Colonic mucosa (tissue), 4 donors: ENCODE measurements at regions not wholly inside any gene's neighbourhood (a gene's known extent, or its start where the extent isn't known, plus 50 kb on each side); places are given as distances from the start of the nearest gene placed in this dataset.

Source experiments
- DNase-seq: peaks from one replicate; pipeline ENCODE4 v3.0.0-alpha.2; 2020
- H3K27ac ChIP-seq: fragments of 200-600 bp; one replicate; pipeline ENCODE4 v1.8.0; 2021
- H3K27me3 ChIP-seq: fragments of 200-600 bp; one replicate; pipeline ENCODE4 v1.8.0; 2021
- H3K36me3 ChIP-seq: fragments of 200-600 bp; one replicate; pipeline ENCODE4 v1.8.0; 2021
- H3K4me1 ChIP-seq: fragments of 200-600 bp; one replicate; pipeline ENCODE4 v1.8.0; 2021; ENCODE audit warnings: mild to moderate bottlenecking
- H3K4me3 ChIP-seq: fragments of 200-600 bp; one replicate; pipeline ENCODE4 v1.8.0; 2021
- H3K9ac ChIP-seq, 2 donors: one replicate each; pipeline ENCODE4 v1.7.0; 2013; ENCODE audit warnings: control low read depth in 2 of 2, low read depth in 2 of 2, low read length in 2 of 2
- H3K9me3 ChIP-seq: fragments of 200-600 bp; one replicate; pipeline ENCODE4 v1.8.0; 2021
- intact Hi-C: fragments of 100-400 bp; cut with DNase I; formaldehyde crosslinking; loops from one replicate; pipeline ENCODE4 v1.14.1; 2022
- TF ChIP-seq, protein P1 (sequence below): fragments of 200-600 bp; IDR thresholded peaks from one replicate; pipeline ENCODE4 v1.8.0; 2022; ENCODE audit warnings: antibody characterized with exemption, mild to moderate bottlenecking
- donor health status: healthy.
- donor health status: DM: no; HTN: no; CAD: no.
- donor health status: DM: no; HTN: no; CAD: no.

DNA sequence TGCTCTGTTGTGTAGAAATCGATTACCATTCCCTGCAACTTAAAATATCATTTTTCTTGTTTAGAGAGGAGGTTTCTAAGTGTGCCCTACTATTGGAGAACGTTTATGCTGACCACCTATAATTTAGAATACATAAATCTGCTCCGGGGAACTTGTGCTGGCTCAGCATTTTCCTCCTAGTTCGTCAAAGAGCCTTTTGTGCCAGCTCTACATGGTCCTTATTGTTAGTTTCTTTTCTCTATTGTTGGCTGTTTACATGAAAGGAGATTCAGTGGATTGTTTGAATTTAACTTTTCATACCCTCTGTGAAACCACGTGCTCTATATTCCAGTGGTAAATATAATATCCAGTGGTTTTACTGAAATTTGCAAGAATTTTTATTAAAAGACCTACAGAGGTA, 53.4 kb upstream of the ATP8A1 start:
- no peaks in the 10 kb centered on the region for H3K9me3 ChIP-seq
- H3K27me3 ChIP-seq, result no peaks in the 10 kb centered on the region
- no peak overlapping the region for H3K9ac ChIP-seq
- no peaks in the 10 kb centered on the region for H3K36me3 ChIP-seq
- H3K27ac ChIP-seq, result no peak overlapping the region
- no peak for DNase-seq
- intact Hi-C loops, result no loop called here
- TF ChIP-seq, protein P1, sequence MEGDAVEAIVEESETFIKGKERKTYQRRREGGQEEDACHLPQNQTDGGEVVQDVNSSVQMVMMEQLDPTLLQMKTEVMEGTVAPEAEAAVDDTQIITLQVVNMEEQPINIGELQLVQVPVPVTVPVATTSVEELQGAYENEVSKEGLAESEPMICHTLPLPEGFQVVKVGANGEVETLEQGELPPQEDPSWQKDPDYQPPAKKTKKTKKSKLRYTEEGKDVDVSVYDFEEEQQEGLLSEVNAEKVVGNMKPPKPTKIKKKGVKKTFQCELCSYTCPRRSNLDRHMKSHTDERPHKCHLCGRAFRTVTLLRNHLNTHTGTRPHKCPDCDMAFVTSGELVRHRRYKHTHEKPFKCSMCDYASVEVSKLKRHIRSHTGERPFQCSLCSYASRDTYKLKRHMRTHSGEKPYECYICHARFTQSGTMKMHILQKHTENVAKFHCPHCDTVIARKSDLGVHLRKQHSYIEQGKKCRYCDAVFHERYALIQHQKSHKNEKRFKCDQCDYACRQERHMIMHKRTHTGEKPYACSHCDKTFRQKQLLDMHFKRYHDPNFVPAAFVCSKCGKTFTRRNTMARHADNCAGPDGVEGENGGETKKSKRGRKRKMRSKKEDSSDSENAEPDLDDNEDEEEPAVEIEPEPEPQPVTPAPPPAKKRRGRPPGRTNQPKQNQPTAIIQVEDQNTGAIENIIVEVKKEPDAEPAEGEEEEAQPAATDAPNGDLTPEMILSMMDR, result no peak
- H3K4me1 ChIP-seq, result no peaks in the 10 kb centered on the region
- no peak overlapping the region for H3K4me3 ChIP-seq

DNA sequence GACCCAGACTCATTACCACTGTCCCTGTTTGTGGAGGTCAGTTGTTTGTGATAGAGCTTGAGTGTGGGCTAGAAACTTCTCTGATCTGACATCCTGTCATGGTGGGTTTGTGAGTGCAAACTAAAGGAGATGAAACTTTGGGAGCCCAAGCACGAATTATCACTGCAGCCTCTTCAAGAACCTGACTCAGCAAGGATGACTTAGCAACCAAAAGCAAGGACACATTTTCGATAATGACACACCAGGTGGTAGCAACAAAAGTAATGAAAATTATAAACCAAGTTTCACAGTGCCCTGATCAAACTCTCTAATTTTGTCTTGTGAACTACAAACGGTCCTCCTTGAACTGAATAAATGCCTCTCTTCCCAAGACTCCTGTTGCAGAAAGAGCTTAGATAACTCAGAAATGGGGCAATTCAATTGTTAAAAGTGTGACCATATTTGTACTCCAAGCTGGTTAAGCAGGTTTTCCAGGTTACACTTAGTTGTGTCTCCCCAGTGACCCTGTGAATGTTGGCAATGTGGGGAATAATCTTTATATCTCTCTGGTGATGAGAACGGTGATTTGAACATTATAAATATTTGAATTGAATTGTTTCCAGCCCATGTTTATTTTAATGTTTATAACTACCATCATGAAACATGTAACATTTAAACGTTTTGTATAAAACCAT, 52.6 kb upstream of the ATP8A1 start:
- Histone ChIP-seq H3K4me3 (no peak overlapping the region), H3K36me3 (no peaks in the 10 kb centered on the region), H3K9me3 (no peaks in the 10 kb centered on the region), H3K27me3 (no peaks in the 10 kb centered on the region), H3K9ac (no peak overlapping the region), H3K4me1 (no peaks in the 10 kb centered on the region), H3K27ac (no peak overlapping the region)
- intact Hi-C loops, result no loop called here
- no peak for DNase-seq
- TF ChIP-seq, protein P1, result no peak

DNA sequence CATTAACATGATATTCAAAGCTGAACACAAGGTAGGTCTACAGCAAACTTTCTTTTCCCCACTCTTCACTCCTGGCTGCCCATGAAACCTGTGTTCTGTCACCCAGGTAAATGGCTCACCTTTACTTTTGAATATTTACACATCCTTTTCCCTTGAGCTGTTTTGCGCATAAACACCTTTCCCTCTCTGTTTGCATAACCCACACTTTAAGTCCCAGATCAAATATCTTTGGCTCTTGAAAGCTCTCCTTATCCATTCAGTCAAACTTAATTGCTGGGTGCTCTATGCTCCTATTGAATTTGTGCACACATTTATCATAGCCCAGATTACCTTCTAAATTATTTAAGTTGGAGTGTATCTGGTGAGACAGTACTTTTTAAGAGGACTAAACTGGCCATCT, 51.7 kb upstream of the ATP8A1 start:
- no peaks in the 10 kb centered on the region for H3K9me3 ChIP-seq
- H3K9ac ChIP-seq, result no peak overlapping the region
- no peak overlapping the region for H3K27ac ChIP-seq
- TF ChIP-seq, protein P1, result no peak
- H3K4me1 ChIP-seq, result no peaks in the 10 kb centered on the region
- no peak overlapping the region for H3K4me3 ChIP-seq
- H3K36me3 ChIP-seq, result no peaks in the 10 kb centered on the region
- intact Hi-C loops, result no loop called here
- DNase-seq, result no peak
- H3K27me3 ChIP-seq, result no peaks in the 10 kb centered on the region
